ENCODE measurements at regions not wholly inside any gene's neighbourhood (a gene's known extent, or its start where the extent isn't known, plus 50 kb on each side); places are given as distances from the start of the nearest gene placed in this dataset.
A peak's percentile ranks its signal among the peaks of the same experiment; 100 is the strongest.

DNA sequence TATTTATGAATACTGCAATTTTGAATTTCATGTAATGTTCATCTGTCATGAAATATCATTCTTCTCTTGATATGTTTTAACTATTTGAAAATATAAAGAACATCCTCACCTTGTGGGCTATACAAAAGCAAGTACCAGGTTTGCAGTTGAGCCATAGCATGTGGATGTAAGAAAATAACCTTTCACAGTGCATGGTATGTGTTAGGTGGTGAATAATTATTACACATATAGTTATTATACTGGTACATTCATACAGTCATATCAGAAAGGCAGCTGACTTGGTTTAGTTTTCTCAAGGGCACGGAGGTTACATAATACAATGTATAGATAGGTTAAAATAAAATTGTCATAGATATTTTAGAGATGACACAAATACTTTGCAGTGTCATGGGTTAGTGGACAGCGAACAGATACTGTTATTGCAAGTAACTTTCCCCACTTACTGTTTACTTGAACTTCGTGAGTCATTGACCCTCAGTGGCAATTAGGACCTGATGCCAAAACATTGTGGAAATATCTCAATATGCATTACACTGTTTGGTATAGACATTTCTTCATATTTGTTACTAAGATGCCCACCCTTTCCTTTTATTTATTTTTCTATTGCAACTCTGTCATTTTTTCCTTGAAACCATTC is 445.4 kb upstream of the GOT2 start:
- no peak for DNase-seq

DNA sequence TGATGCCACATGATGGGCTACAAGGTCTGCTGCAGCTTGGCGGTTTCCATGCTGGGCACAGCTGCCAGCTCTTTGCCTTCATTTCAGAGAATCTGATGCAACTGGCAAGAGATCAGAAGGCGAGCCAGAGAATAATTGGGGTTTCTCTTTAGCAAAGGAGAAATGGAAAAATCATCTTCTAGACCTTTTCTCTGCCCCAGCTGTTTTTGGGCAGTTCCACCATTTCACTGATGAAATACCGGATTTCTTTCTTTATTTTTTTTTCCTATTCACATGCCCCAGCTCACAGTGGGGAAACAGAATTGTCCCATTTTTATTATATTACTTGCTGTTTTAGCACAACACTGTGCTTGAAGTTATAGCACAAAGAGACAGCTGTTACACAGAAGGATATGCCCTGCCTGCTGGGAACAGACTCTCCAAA is 439.3 kb upstream of the GOT2 start:
- no peak for DNase-seq

DNA sequence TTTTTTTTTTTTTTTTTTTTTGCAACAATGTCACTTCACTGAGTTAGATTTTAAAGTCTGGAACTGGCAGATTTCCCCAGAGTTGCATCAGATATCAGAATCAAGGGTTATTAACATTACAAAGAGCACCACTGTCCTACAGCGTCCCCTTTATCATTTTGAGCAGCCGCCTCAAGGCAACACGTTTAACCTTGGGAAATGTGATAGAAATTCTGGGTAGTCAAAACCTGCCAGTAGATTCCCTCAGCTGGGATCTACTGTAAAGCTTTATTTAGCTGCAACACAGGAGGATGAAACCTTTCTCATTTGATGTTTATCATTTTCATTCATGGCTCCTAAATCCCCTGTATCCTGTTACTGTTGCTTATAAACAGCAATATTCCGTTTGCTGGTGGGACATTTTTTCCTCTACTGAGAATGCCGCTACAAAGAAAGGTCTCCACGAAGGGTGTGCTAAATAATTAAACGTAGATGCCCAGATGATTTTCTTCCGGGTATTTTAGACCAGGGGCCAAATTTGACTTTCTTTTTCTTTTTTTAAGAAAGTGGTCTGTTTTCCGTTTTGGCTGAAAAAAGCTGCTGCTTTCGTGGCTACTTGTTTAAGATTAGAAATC is 436.1 kb upstream of the GOT2 start:
- no peak for DNase-seq

DNA sequence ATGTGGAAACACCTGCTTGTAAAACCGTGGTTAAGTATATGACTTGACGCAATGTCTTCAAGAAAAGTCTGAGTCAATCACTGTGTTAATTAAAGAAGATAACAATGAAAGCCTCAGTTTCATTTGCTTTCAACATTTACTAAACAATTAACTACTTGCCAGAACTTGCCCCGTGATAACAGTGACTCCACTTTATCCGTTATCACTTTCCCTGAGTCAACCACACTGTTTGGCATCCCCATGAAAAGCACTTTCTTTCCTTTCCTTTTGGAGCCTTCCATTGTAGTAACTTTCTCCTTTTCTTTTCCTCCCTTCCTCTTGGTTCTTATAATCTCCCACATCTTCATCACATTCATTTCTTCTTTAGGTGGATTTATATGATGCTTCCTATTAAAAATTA is 435.1 kb upstream of the GOT2 start:
- no peak for DNase-seq

DNA sequence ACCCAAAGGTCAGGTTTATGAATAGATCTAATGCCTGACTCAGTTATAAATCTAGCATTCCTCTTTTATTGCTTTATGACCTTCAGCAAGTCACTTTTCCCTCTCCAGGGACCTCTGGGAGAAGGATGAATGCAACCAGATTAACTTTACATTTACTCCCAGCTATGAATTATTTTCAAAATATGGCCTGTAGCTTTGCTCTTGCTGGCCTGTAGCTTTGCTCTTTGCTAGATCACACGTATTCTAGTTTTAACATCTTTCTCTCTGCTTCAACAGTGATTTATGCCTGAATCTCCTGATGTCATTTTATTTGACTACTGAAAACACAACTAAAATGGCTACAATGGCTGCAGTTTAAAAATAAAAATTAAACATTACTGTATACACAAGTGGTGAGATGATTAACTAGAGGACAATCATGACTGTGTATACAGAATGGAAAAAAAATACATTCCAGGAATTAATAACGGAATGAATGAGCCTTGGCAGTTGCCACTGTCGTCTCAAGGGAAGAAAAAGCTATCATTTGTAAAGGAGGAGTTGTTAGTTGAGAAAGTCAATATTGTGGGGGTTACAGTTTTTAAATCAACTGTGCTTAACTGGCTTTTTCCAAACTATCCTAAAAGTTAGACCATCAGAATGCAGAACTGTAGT is 434.5 kb upstream of the GOT2 start:
- DNase-seq: no peak

DNA sequence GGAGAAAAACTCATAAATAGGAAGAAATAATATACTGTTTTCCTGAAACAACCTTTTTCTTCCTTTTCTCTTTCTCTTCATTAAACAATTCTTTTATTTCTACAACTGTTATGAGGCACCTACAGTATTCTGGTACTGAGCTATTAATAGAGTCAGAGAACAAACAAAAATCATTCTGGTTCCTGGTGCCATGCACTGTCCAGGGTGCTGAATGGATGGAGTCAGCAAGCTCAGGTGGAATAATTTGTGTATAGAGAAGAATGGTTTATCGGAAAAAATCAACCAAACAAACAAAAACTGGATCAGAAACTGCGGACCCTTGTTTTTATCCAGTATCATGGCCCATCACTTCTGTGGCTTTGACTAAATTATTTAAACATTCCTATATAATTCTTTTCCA is 430.3 kb upstream of the GOT2 start:
- no peak for DNase-seq

DNA sequence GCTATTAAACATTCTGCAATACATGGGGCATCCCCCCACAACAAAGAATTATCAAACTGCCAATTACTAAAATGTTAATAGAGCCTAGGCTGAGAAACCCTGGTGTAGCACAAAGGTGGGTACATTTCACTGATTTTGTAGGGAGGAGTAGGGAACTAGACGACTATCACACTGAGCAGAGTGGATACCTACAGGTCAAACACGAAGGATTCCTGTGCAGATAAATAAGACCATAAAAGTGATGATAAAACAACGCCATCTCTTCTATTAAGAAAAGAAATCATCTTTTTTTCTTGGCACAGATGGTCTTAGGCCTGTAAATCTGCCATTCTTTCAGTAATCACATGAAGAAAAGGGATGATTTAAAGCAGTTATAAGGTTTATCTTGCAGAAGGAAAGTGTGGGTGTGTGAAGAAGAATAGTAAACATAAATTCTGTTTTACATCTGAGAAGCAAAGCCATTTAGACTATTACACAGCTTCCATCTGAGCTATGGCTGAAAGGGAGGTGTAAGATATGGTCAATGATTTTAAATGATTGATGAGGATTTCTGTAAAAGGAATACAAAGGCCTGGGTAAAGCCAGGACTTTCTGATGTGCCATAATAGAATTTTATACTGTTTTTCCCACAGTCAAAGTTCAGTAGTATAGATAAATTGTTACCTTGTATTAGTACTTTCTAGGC is 429.4 kb upstream of the GOT2 start:
- no peak for DNase-seq

DNA sequence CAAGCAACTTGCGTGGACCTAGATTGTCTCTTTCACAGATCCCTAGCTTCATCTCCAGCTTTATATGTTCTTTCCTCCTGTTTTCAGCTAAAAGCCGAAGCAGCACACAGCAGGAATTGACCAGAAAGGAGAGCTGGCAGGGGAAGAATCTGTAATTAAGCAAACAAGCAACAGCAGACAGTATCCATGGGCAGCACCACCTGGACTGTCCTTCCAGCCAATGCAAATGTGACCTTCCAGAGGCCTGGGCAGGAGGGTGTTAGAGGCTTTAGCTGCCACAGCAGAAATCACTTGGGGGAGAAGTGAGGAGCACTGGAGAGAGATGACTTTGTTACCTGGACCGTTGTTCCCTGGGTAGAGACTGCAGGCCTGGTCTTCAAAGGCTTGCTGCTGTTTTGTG is 427.6 kb upstream of the GOT2 start:
- DNase-seq: no peak

DNA sequence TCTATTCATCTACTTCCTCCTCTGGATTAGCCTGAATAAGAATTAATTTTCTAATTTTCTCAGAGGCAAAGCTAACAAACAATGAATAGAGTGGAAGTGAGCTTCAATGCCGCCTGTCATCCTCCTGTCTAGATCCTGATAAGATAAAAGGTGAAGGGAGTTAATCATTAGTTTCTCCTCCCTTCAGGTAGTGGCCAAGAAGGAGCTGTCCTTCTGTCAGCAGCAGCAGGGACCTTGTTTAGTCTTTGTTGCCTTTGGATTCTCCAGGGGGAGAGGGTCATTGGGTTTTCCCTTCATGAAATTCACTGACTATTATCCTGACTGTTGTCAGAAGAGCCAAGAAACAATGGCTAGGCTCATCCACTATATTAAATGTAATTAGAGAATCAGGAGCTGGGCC is 420.2 kb upstream of the GOT2 start:
- no peak for DNase-seq

DNA sequence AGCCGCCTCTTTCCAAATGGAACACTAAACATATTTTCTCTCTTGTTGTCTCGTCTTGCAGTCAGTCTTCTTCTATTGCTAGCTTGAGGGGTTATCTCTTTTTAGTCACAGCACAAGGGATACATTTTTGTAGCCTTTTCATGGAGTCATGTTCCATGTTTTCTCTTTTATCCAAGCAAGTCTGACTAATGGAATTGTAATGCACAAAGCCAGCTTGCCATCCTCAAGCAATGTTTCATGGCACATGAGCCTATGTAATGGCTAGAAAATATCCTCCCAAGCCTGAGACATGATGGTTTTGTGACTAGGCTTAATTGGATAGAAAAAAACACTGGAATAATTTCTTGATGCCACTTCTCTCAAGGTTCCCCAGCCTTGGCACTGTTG is 414.6 kb upstream of the GOT2 start:
- no peak for DNase-seq

DNA sequence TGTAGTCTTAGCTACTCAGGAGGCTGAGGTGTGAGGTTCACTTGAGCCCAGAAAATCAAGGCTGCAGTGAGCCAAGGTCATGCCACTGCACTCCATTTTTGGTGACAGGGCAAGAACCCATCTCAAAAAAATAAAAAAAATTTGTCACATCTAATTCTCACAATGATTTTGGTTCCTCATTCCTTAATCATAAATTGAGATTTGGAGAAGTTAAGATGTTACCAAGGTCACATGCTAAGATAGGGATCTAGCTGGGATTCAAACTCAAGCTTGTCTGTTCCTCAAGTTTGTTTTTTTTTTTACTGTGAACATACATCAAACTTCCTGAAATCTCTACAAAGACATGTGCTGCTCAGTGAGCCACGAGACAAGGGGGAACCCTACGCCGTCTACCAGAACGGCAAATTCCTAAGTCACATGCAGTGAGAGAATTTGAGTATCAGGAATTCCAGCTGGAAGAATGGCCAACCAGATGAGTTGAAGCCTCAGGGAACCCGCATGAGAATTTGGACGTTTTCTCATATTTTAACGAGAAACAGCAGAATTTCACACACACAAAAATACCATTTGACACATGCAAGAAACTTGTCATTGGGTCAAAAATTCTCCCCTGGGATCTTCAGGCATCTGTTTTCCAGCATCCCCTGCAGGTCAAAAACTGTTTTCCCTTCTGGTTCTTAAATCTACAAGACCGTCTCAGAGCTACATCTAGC is 414.1 kb upstream of the GOT2 start:
- no peak for DNase-seq

DNA sequence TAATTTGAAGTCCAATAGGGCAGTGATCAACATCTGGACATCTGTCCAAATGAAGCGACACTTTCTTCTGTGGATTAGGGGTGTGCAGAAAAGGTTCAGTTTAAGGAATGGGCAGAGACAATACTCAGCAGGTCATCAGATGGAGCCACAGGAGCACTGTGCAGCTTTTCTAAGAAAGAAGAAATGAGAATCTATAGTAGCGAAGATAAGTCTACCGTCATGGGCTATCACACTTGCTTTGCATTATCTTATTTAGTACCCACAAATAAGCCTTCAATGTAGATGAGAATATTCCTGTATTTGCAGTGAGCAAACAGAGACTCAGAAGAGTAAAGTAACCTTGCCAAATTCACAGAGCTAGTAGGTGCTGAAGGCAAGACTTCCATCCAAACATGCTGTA is 412.0 kb upstream of the GOT2 start:
- DNase-seq: no peak

DNA sequence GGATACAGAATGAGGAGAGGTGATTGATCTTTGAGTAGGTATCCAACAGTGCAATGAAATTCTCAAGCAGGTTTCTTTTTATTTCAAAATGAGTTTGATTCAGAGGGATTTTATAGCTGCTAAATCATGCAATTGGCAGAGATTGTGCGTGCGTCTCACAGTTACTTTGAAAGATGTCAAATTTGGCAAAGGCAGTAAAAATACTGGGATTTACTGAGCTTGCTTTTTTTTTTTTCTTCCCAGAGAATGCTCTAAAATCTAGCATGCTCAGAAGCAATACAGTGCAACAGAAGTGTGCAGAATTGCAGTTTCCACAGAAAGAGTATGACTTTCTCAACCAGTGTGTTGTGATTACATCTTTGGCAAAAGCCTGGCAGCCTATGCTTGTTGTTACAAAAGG is 410.7 kb upstream of the GOT2 start:
- DNase-seq: peak; percentile 18 to 51

DNA sequence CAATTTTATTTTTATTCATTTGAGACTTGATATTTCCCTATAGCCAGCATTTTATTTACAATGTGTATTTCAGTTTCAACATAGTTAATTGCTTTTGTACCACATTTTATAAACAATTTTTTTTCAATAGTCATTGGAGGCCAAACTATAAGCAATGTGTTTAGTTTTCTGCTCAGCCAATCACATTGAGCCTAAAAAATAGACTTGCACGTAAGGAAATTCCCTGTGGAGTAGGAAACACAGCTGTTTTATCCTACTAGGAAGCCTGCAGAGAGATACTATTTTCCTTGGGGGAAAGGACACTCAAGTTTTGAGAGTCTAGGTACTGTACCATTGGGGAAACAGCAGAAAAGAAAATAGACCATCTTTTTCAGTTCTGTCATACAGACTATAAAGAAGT is 410.2 kb upstream of the GOT2 start:
- DNase-seq: peak; percentile 20 to 35

DNA sequence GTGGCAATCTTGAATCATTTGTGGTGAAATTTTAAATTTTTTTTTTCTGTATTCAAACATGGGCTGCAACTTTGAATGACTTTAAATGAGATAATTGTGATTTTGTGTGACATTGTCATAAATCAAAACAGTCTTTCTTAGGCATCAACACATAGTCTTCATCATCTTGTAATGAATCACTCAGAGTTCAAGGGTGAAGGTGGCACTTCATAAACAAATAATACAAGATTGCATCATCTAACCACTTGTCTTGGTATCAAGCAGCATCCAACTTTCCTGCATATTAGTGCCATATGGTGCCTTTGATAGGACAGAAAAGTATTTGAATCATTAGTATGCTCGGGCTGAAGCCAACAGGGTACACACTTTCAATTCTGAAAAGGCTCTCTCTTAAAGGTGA is 392.4 kb upstream of the GOT2 start:
- DNase-seq: no peak

DNA sequence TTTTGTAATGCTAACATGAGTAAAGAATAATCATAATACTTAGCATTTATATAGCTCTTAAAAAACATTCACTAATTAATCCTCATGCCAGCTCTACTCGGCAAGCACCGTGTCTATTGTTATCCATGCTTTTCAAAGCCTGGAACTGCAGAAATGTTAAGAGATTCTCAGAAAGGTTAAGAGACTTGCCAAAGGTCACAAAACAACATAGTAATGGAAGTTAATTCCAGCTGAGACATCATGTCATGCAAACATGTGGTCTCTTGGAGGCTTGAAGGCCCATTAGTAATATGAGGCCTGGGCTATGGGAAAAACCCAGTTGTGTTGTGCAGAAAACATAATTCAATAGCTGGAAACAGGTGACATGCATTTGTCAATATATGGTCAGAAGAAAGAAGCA is 389.9 kb upstream of the GOT2 start:
- no peak for DNase-seq

DNA sequence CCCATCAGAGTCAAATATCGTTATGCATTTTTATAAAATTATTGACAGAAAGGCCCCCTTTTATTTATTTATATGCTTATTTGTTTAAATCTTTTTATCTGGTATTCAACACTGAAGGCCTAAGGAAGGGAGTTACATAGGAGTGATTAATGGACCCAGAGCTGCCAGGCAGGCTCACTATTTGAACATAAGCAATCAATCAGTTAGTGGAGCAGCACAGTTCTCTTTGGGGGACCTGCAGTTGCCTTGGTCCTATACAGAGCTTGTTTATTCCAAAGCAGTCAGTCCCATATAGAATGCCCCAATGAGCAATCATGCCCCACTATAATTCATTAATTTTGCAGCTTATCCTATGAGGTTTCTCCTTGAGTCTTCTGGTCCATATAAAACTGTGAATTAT is 389.4 kb upstream of the GOT2 start:
- DNase-seq: no peak

DNA sequence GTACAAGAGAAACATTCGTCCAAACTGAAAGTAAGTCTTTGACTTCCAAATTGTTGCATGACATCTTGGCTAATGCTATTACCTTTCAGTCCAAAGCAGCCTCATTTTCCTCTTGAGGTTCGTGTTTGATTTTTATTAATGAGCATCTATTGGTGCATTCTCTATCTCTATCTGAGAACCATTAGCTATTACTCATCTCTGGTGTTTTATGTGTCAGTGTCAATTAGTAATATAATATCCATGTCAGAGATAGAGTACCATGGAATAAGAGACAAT is 388.1 kb upstream of the GOT2 start:
- no peak for DNase-seq

DNA sequence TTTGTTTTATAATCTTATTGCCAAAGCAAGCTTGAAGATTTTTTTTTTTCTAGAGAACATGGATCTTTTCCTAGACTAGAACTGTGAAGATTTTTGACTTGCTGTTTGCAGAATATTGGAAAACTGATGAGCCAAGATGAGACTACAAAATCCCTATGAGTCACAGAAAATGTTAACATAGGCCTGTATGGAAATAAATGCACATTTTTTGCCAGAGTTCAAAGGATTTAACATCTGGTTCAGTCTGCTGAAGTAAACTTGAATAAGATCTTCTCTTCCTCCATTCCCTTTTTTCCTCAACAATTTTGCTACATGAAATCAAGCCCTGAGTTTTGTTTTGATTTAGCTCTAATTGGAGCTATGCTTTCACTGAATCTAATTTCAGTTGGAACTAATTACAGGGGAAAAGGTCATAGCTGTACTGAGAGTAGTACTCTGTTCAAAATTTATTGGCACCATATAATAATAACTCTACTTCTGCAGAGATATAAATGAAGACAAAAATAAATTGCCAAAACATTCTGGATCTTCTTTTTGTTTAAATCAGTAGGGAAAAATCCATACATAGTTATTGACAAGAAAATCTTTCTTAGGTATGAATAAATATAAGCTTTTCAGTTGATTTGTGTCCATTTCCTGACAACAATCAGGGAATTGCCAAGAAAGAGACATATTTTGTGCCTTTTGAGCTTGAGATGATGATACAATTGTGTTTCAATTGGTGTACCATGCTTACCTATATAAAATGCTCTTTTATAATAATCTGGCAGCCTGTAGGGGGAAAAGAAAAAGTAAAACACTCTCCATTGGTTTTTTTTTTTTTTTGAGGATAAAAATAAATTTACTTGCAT is 387.5 kb upstream of the GOT2 start:
- DNase-seq: no peak

DNA sequence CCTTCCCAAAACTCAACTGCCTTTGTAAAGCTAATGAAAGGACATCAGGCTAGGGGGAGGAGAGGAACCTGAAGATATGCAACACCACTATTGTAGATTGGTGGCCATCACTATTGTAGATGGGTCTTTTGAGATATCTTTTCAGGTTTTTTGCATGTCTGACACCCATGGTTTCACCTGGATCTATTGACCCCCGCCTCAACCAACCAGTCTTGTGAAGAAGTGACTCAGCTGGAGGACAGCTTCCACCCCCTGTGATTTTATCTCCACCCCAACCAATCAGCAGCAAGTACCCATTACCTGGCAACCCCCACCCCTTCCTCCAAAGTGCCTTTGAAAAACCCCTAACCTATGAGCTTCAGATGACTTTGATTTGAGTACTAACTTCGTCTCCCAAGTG is 382.6 kb upstream of the GOT2 start:
- DNase-seq: no peak

DNA sequence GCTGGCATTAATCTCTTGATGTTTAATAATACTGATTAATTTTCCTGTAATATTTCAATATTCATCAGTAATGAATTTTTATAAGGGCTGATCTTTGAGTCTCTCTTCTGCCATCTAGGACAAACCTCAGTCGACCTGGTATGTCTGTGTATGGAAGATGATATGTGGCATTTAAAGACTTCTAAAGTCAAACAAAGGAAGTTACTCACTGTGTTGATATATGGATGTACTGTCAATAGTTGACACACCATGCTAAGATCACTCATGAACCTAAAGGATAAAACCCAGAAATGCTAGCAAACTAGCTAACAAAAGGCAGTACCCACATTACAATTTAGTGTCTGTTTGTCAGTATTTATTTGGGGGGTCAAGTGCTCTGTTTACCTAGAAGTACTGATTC is 380.7 kb upstream of the GOT2 start:
- DNase-seq: no peak
